Spleen (tissue), 11 donors: ENCODE measurements at regions not wholly inside any gene's neighbourhood (a gene's known extent, or its start where the extent isn't known, plus 50 kb on each side); places are given as distances from the start of the nearest gene placed in this dataset.

ENCODE experiments used
- DNase-seq: peaks from one replicate; pipeline ENCODE4 v3.0.0-alpha.2; 2020
- H3K27ac ChIP-seq, 8 donors: fragments of 200-600 bp; sonication (generic) in 7 of 8; 1 replicate in 4 of 8; 2 replicates in 4 of 8; pipeline versions ENCODE4 v1.5.0 to v1.8.0; 2016 to 2021; ENCODE audit warnings: inconsistent platforms in 4 of 8, mild to moderate bottlenecking in 4 of 8, moderate library complexity in 1 of 8
- H3K27me3 ChIP-seq, 7 donors: fragments of 200-600 bp; sonication (generic) in 6 of 7; replicated peaks in 1 of 7; 1 replicate in 4 of 7; 2 replicates in 3 of 7; pipeline versions ENCODE4 v1.5.0 to v1.8.0; 2016 to 2021; ENCODE audit warnings: inconsistent platforms in 3 of 7, mild to moderate bottlenecking in 1 of 7
- H3K36me3 ChIP-seq, 6 donors: fragments of 200-600 bp; sonication (generic) in 5 of 6; 1 replicate in 4 of 6; 2 replicates in 2 of 6; pipeline versions ENCODE4 v1.5.0 to v1.8.0; 2016 to 2021; ENCODE audit warnings: inconsistent platforms in 2 of 6
- H3K4me1 ChIP-seq, 6 donors: fragments of 200-600 bp; sonication (generic) in 5 of 6; 1 replicate in 3 of 6; 2 replicates in 3 of 6; pipeline versions ENCODE4 v1.5.0 to v1.8.0; 2016 to 2021; ENCODE audit warnings: inconsistent platforms in 3 of 6
- H3K4me3 ChIP-seq, 8 donors: fragments of 200-600 bp; sonication (generic) in 7 of 8; 1 replicate in 4 of 8; 2 replicates in 4 of 8; pipeline versions ENCODE4 v1.5.0 to v1.8.0; 2016 to 2021; ENCODE audit warnings: inconsistent platforms in 4 of 8, mild to moderate bottlenecking in 4 of 8, moderate library complexity in 2 of 8
- H3K9me3 ChIP-seq, 8 donors: fragments of 200-600 bp; sonication (generic) in 7 of 8; 1 replicate in 4 of 8; 2 replicates in 4 of 8; pipeline versions ENCODE4 v1.5.0 to v1.8.0; 2016 to 2021; ENCODE audit warnings: inconsistent platforms in 4 of 8
- CTCF ChIP-seq, 11 experiments: fragments of 200-600 bp in 7 of 11; fragments of 450-650 bp in 4 of 11; sonication (generic) in 4 of 11; IDR thresholded peaks in 8 of 11; conservative IDR thresholded peaks in 3 of 11; 1 replicate in 7 of 11; 2 replicates in 4 of 11; pipeline versions ENCODE4 v1.4.0 to v1.8.0; 2016 to 2021; ENCODE audit warnings: antibody characterized with exemption in 11 of 11, inconsistent platforms in 4 of 11, mild to moderate bottlenecking in 1 of 11
- POLR2A ChIP-seq, 3 donors: fragments of 450-650 bp; IDR thresholded peaks; one replicate each; pipeline ENCODE4 v1.5.1; 2017; ENCODE audit warnings: antibody characterized with exemption in 3 of 3, mild to moderate bottlenecking in 1 of 3
- POLR2AphosphoS5 ChIP-seq, 3 donors: sonication (generic); formaldehyde crosslinking; IDR thresholded peaks; one replicate each; pipeline ENCODE4 v1.5.1; 2017; ENCODE audit warnings: antibody characterized with exemption in 3 of 3
- WGBS, 5 donors: extraction: QIAGEN DNeasy Blood & Tissue Kit in 3 of 5; methylation state at CpG; one replicate each; pipeline versions ENCODE4 v1.1.5 to v1.1.7; 2013 to 2018; 5-methylcytosine and 5-hydroxymethylcytosine counted together
- intact Hi-C: fragments of 100-400 bp; cut with DNase I; formaldehyde crosslinking; loops from one replicate; pipeline ENCODE4 v1.15.0; 2023; ENCODE audit warnings: low total_unique reads
- donor health status: healthy with polysubstance abuse.
- donor health status: DM: no; HTN: no; CAD: no; lungs with moderate emphysema.
- donor health status: DM: no; HTN: no; CAD: no.
- donor health status: Bipolar disorder and iron deficiency.
- donor health status: healthy.
- donor health status: DM: no; HTN: no; CAD: no.
- donor health status: DM: yes; HTN: yes; CAD: no.

GRCh38 chr11:60592601-60593000 is 77.4 kb downstream of the MS4A13 start:
- intact Hi-C loops = no loop called here
- Histone ChIP-seq H3K27me3 (no peaks in the 10 kb centered on the region), H3K36me3 (no peaks in the 10 kb centered on the region), H3K9me3 (peaks cover 4 to 29% (median 22%) of the 10 kb centered on the region in 8 donors), H3K27ac (no peak overlapping the region), H3K4me1 (no peaks in the 10 kb centered on the region), H3K4me3 (no peak overlapping the region)
- TF ChIP-seq POLR2A (IDR thresholded peaks at IDR 0.05) = no peak
- no peak for TF ChIP-seq CTCF (IDR thresholded peaks at IDR 0.05 in 8 of 11, conservative IDR thresholded peaks at IDR 0.05 in 3 of 11)
- TF ChIP-seq POLR2AphosphoS5 (IDR thresholded peaks at IDR 0.05) = no peak
- no peak for DNase-seq
- 76 to 97% (median 95%) methylated on average over 4 of the region's 4 CpGs for WGBS, 5 donors

- Histone ChIP-seq H3K9me3 (peaks cover 4 to 38% (median 25%) of the 10 kb centered on the region in 8 donors), H3K36me3 (no peaks in the 10 kb centered on the region), H3K27ac (no peak overlapping the region), H3K4me1 (no peaks in the 10 kb centered on the region), H3K27me3 (no peaks in the 10 kb centered on the region), H3K4me3 (no peak overlapping the region)
- intact Hi-C loops = no loop called here
- no peak for TF ChIP-seq POLR2AphosphoS5 (IDR thresholded peaks at IDR 0.05)
- TF ChIP-seq POLR2A (IDR thresholded peaks at IDR 0.05) = no peak
- no peak for TF ChIP-seq CTCF (IDR thresholded peaks at IDR 0.05 in 8 of 11, conservative IDR thresholded peaks at IDR 0.05 in 3 of 11)
- WGBS, 5 donors = 71 to 86% (median 85%) methylated on average over 4 of the region's 4 CpGs
- DNase-seq = no peak
These were observed 79.9 kb downstream of the MS4A13 start for GRCh38 chr11:60594998-60595642.

GRCh38 chr11:60607483-60607882 is 91.9 kb upstream of the MS4A8 start:
- no peak overlapping the region for H3K27ac ChIP-seq
- H3K27me3 ChIP-seq = no peaks in the 10 kb centered on the region
- no peaks in the 10 kb centered on the region for H3K36me3 ChIP-seq
- no peak overlapping the region for H3K4me3 ChIP-seq
- no peak for TF ChIP-seq CTCF (IDR thresholded peaks at IDR 0.05 in 8 of 11, conservative IDR thresholded peaks at IDR 0.05 in 3 of 11)
- no peak for TF ChIP-seq POLR2A (IDR thresholded peaks at IDR 0.05)
- TF ChIP-seq POLR2AphosphoS5 (IDR thresholded peaks at IDR 0.05) = no peak
- 86 to 94% (median 93%) methylated on average over 3 of the region's 3 CpGs for WGBS, 5 donors
- no peaks in the 10 kb centered on the region for H3K4me1 ChIP-seq
- H3K9me3 ChIP-seq = no peaks in the 10 kb centered on the region
- intact Hi-C loops = no loop called here
- no peak for DNase-seq

DNA sequence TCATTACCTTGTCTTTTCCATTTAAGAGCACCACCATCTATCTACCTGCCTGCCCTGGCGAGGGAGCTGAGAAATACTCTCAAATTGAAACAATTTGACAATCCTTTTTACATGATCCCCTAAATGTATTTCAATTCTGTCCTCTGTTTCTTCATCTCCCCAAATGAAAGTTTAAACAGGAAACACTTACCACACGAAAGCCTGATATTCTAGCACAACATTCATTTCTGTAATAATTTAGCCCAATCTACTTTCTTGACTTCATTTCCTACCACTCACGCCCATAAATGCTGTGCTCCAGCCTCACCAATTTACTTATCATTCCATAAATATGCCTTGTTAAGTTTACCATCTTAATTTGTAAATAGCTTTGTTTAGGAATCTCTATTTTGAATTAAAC is 89.8 kb upstream of the MS4A8 start:
- H3K27me3 ChIP-seq = no peaks in the 10 kb centered on the region
- WGBS, 5 donors = 33 to 52% (median 42%) methylated on average over 3 of the region's 3 CpGs
- H3K4me3 ChIP-seq = no peak overlapping the region
- no peaks in the 10 kb centered on the region for H3K36me3 ChIP-seq
- H3K9me3 ChIP-seq = no peaks in the 10 kb centered on the region
- no peaks in the 10 kb centered on the region for H3K4me1 ChIP-seq
- TF ChIP-seq POLR2A (IDR thresholded peaks at IDR 0.05) = no peak
- no peak for TF ChIP-seq POLR2AphosphoS5 (IDR thresholded peaks at IDR 0.05)
- no peak for TF ChIP-seq CTCF (IDR thresholded peaks at IDR 0.05 in 8 of 11, conservative IDR thresholded peaks at IDR 0.05 in 3 of 11)
- intact Hi-C loops = loop anchor here (10.0 kb wide), 3 partner anchors 245 to 345 kb away; no protein-coding TSS in a partner anchor
- no peak overlapping the region for H3K27ac ChIP-seq
- no peak for DNase-seq
